Thyroid gland (tissue), 4 donors: ENCODE measurements at regions not wholly inside any gene's neighbourhood (a gene's known extent, or its start where the extent isn't known, plus 50 kb on each side); places are given as distances from the start of the nearest gene placed in this dataset.

Source experiments
- DNase-seq, 2 donors: peaks; one replicate each; pipeline ENCODE4 v3.0.0-alpha.2; 2019
- H3K27ac ChIP-seq, 3 donors: fragments of 200-600 bp; sonication (generic); 1 replicate in 2 of 3; 2 replicates in 1 of 3; pipeline ENCODE4 v1.5.1; 2016 to 2019; ENCODE audit warnings: mild to moderate bottlenecking in 1 of 3, moderate library complexity in 1 of 3
- H3K27me3 ChIP-seq: fragments of 200-600 bp; sonication (generic); one replicate; pipeline ENCODE4 v1.5.1; 2019
- H3K36me3 ChIP-seq, 2 donors: fragments of 200-600 bp; sonication (generic); one replicate each; pipeline ENCODE4 v1.5.1; 2016 to 2019
- H3K4me1 ChIP-seq, 2 donors: fragments of 200-600 bp; sonication (generic); one replicate each; pipeline ENCODE4 v1.5.1; 2017 to 2019
- H3K4me3 ChIP-seq, 3 donors: fragments of 200-600 bp; sonication (generic); replicated peaks in 1 of 3; 1 replicate in 2 of 3; 2 replicates in 1 of 3; pipeline ENCODE4 v1.5.1; 2016; ENCODE audit warnings: mild to moderate bottlenecking in 1 of 3
- H3K9me3 ChIP-seq: fragments of 200-600 bp; sonication (generic); one replicate; pipeline ENCODE4 v1.5.1; 2017
- POLR2A ChIP-seq, 2 donors: fragments of 450-650 bp; IDR thresholded peaks; one replicate each; pipeline ENCODE4 v1.6.1; 2017; ENCODE audit warnings: antibody characterized with exemption in 2 of 2, mild to moderate bottlenecking in 2 of 2, moderate library complexity in 1 of 2
- WGBS, 2 donors: methylation state at CpG; one replicate each; pipeline ENCODE4 v1.1.5; 2017; 5-methylcytosine and 5-hydroxymethylcytosine counted together
- intact Hi-C: fragments of 100-400 bp; cut with DNase I; formaldehyde crosslinking; loops from one replicate; pipeline ENCODE4 v1.15.1; 2023
- TF ChIP-seq, protein P1 (sequence below), 6 experiments: fragments of 200-600 bp in 3 of 6; fragments of 450-650 bp in 3 of 6; sonication (generic) in 3 of 6; IDR thresholded peaks; one replicate each; pipeline ENCODE4 v1.5.1; 2016 to 2019; ENCODE audit warnings: antibody characterized with exemption in 6 of 6, mild to moderate bottlenecking in 2 of 6, inconsistent platforms in 1 of 6, moderate library complexity in 1 of 6

DNA sequence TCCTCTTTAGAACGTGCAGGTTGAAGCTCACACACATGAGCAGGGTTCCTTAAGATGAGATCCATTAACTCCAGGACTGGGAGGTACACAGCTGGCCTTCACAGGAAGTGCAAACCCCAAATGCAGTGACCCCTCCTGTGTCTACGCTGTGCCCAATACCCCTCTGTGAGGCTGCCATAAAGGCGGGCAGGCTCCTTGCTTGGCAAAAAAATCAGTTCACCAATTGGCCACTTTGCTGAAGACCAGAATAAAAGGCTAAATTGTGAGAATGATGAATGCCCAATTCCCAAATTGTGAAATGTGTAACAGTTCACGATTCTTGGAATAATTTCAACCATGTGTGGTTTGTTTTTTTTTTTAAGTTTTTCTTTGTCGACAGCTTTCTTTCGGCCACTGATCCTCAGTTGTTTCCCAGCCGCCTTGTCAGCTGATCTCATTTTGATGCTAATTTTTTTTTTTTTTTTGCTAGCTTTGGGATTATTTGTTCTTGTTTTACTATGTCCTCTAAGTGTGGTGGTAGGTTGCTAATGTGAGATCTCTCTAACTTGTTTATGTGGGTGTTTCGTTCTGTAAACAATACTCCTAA, 101.9 kb upstream of the PRSS58 start:
- no peak overlapping the region for H3K27ac ChIP-seq
- WGBS, 2 donors, result 66 to 68% methylated on average over 8 of the region's 8 CpGs
- TF ChIP-seq, protein P1, sequence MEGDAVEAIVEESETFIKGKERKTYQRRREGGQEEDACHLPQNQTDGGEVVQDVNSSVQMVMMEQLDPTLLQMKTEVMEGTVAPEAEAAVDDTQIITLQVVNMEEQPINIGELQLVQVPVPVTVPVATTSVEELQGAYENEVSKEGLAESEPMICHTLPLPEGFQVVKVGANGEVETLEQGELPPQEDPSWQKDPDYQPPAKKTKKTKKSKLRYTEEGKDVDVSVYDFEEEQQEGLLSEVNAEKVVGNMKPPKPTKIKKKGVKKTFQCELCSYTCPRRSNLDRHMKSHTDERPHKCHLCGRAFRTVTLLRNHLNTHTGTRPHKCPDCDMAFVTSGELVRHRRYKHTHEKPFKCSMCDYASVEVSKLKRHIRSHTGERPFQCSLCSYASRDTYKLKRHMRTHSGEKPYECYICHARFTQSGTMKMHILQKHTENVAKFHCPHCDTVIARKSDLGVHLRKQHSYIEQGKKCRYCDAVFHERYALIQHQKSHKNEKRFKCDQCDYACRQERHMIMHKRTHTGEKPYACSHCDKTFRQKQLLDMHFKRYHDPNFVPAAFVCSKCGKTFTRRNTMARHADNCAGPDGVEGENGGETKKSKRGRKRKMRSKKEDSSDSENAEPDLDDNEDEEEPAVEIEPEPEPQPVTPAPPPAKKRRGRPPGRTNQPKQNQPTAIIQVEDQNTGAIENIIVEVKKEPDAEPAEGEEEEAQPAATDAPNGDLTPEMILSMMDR (IDR thresholded peaks at IDR 0.05), result no peak
- TF ChIP-seq POLR2A (IDR thresholded peaks at IDR 0.05), result no peak

DNA sequence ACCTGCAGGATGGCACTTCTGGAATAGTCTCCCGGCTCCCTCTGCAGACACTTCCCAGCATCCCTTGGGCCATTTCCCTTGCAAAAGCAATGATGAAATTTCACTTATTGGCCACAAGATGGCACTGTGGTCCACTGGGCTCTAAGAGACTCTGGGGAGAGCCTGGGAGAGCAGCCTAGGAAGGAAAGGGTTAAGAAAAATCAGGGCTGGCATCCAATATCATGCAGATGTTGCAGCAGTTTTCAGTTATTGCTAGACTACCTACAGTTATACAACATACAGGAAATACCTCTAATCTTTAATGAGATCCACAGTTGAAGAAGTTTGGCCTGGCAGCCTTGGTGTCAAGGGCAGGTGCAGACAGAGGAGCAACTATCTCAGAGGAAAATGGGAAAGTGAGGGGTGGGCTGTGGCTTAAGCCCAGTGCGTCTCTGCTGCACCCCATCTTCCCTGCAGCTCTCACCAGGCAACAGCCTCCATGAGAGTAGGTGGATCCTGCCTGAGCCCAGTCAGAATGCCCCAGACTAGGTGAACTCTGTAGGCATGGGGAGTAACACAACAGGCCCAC, 100.2 kb upstream of the PRSS58 start:
- 21 to 31% methylated on average over 2 of the region's 2 CpGs for WGBS, 2 donors
- TF ChIP-seq POLR2A (IDR thresholded peaks at IDR 0.05), result no peak
- TF ChIP-seq, protein P1 (IDR thresholded peaks at IDR 0.05), result peak; percentile 27 to 82 (median 54)
- Histone ChIP-seq H3K27me3 (no peaks in the 10 kb centered on the region), H3K4me3 (no peak overlapping the region), H3K27ac (no peak overlapping the region), H3K36me3 (no peaks in the 10 kb centered on the region), H3K9me3 (no peaks in the 10 kb centered on the region), H3K4me1 (peaks cover 0 to 4% of the 10 kb centered on the region in 2 donors)
- intact Hi-C loops, result no loop called here
- DNase-seq, result peak in 1 of 2 donors; percentile 26

More for the DNA sequence above, 101.9 kb upstream of the PRSS58 start:
- intact Hi-C loops, result no loop called here
- Histone ChIP-seq H3K36me3 (no peaks in the 10 kb centered on the region), H3K9me3 (no peaks in the 10 kb centered on the region), H3K27me3 (no peaks in the 10 kb centered on the region), H3K4me3 (no peak overlapping the region), H3K4me1 (peaks cover 6 to 8% of the 10 kb centered on the region in 2 donors)
- DNase-seq, result no peak

DNA sequence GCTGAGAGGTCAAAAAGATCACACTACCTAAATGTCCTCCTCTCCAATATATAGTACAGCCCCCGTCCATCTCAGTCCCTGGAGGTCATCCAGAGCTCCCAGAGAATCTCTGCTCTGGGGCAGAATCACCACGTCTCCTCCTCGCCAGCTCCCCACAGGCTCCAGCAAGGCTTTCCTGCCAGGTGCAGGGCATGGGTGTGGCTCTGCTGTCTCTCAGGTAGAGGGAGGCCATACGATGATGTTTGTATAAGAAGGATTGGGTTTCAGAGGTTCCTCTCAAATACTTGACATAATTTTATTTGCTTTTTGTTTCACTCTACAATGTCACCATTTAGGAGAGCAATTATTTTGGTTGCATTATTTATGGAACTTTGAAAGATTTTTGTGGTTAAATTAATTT, 98.3 kb upstream of the PRSS58 start:
- DNase-seq, result no peak
- Histone ChIP-seq H3K36me3 (no peaks in the 10 kb centered on the region), H3K4me1 (peaks cover 0 to 4% of the 10 kb centered on the region in 2 donors), H3K27ac (no peak overlapping the region), H3K4me3 (no peak overlapping the region), H3K27me3 (no peaks in the 10 kb centered on the region), H3K9me3 (no peaks in the 10 kb centered on the region)
- TF ChIP-seq, protein P1 (IDR thresholded peaks at IDR 0.05), result no peak
- no peak for TF ChIP-seq POLR2A (IDR thresholded peaks at IDR 0.05)
- 63 to 72% methylated on average over 4 of the region's 4 CpGs for WGBS, 2 donors
- intact Hi-C loops, result no loop called here

DNA sequence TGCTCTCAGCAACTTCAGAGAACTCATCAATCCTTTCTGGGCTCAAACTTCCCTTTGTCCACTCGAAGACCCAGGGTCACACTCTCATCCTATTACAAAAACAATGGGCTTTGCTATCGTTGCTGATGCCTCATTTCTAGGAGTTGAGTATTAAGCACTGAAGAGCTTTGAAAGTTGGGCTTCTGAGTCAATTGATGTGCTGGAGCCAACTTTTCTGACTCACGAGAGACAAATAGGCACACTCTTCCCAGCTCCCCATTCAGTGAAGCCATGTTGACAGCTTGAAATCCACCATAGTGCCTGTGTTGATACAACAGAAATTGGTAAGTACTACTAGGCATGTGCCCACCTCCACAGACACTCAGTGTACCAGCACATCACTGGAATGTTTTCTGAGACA, 97.5 kb upstream of the PRSS58 start:
- intact Hi-C loops, result no loop called here
- WGBS, 2 donors, result 34 to 41% methylated on average over 3 of the region's 3 CpGs
- no peak for TF ChIP-seq POLR2A (IDR thresholded peaks at IDR 0.05)
- TF ChIP-seq, protein P1 (IDR thresholded peaks at IDR 0.05), result no peak

More for the DNA sequence above, 97.5 kb upstream of the PRSS58 start:
- Histone ChIP-seq H3K4me3 (no peak overlapping the region), H3K36me3 (no peaks in the 10 kb centered on the region), H3K27me3 (no peaks in the 10 kb centered on the region), H3K9me3 (no peaks in the 10 kb centered on the region), H3K27ac (no peak overlapping the region), H3K4me1 (peaks cover 0 to 4% of the 10 kb centered on the region in 2 donors)
- no peak for DNase-seq
